Stimulated activated memory B cell treated with anti-CD40 and anti-IgM and Interleukin-4, amounts not matched to agents 10 μg/mL and 1 μg/mL and 100 μg/mL, for 72 hours (primary cell): ENCODE measurements at regions not wholly inside any gene's neighbourhood (a gene's known extent, or its start where the extent isn't known, plus 50 kb on each side); places are given as distances from the start of the nearest gene placed in this dataset.

Experiments
- ATAC-seq: fragments of 150-1000 bp; cut with Tn5 transposase; 2 replicates; pipeline ENCODE4 v1.10.0; 2021
- H3K27ac Mint-ChIP-seq: one replicate; pipeline ENCODE4 v1.8.0; 2022; ENCODE audit warnings: mild to moderate bottlenecking, mixed read lengths
- H3K27me3 Mint-ChIP-seq: one replicate; pipeline ENCODE4 v1.8.0; 2022; ENCODE audit warnings: mixed read lengths
- H3K36me3 Mint-ChIP-seq: one replicate; pipeline ENCODE4 v1.8.0; 2022; ENCODE audit warnings: mixed read lengths
- H3K4me1 Mint-ChIP-seq: one replicate; pipeline ENCODE4 v1.8.0; 2022; ENCODE audit warnings: mixed read lengths
- H3K4me3 Mint-ChIP-seq: one replicate; pipeline ENCODE4 v1.8.0; 2022; ENCODE audit warnings: mild to moderate bottlenecking, moderate library complexity, mixed read lengths
- H3K9me3 Mint-ChIP-seq: one replicate; pipeline ENCODE4 v1.8.0; 2022; ENCODE audit warnings: mixed read lengths

- Mint-ChIP-seq H3K4me1 (no peaks in the 10 kb centered on the region), H3K27ac (no peak overlapping the region), H3K36me3 (no peaks in the 10 kb centered on the region), H3K4me3 (no peak overlapping the region), H3K27me3 (peaks cover 12% of the 10 kb centered on the region), H3K9me3 (peaks cover 8% of the 10 kb centered on the region)
- no peak for ATAC-seq
These were observed 151.3 kb downstream of the TFCP2L1 start for GRCh38 chr2:121133551-121134319.

GRCh38 chr2:121134728-121135127 is 150.3 kb downstream of the TFCP2L1 start:
- no peaks in the 10 kb centered on the region for H3K4me1 Mint-ChIP-seq
- H3K36me3 Mint-ChIP-seq, result no peaks in the 10 kb centered on the region
- ATAC-seq, result no peak
- peaks cover 12% of the 10 kb centered on the region for H3K27me3 Mint-ChIP-seq
- H3K4me3 Mint-ChIP-seq, result no peak overlapping the region
- no peak overlapping the region for H3K27ac Mint-ChIP-seq
- peaks cover 8% of the 10 kb centered on the region for H3K9me3 Mint-ChIP-seq

- no peak overlapping the region for H3K27ac Mint-ChIP-seq
- peaks cover 8% of the 10 kb centered on the region for H3K9me3 Mint-ChIP-seq
These were observed 149.7 kb downstream of the TFCP2L1 start for GRCh38 chr2:121135168-121135853.

GRCh38 chr2:121136323-121136722 is 148.7 kb downstream of the TFCP2L1 start:
- no peak overlapping the region for H3K27ac Mint-ChIP-seq
- H3K36me3 Mint-ChIP-seq, result no peaks in the 10 kb centered on the region
- ATAC-seq, result no peak
- no peaks in the 10 kb centered on the region for H3K4me1 Mint-ChIP-seq
- peaks cover 8% of the 10 kb centered on the region for H3K9me3 Mint-ChIP-seq
- H3K4me3 Mint-ChIP-seq, result no peak overlapping the region
- peaks cover 12% of the 10 kb centered on the region for H3K27me3 Mint-ChIP-seq

More at GRCh38 chr2:121135168-121135853, 149.7 kb downstream of the TFCP2L1 start:
- no peak for ATAC-seq
- Mint-ChIP-seq H3K4me1 (no peaks in the 10 kb centered on the region), H3K27me3 (peaks cover 12% of the 10 kb centered on the region), H3K4me3 (no peak overlapping the region), H3K36me3 (no peaks in the 10 kb centered on the region)

GRCh38 chr2:121137571-121137970 is 147.4 kb downstream of the TFCP2L1 start:
- H3K4me1 Mint-ChIP-seq, result no peaks in the 10 kb centered on the region
- H3K36me3 Mint-ChIP-seq, result no peaks in the 10 kb centered on the region
- ATAC-seq, result no peak
- H3K27ac Mint-ChIP-seq, result no peak overlapping the region
- H3K27me3 Mint-ChIP-seq, result peaks cover 12% of the 10 kb centered on the region
- peaks cover 8% of the 10 kb centered on the region for H3K9me3 Mint-ChIP-seq
- H3K4me3 Mint-ChIP-seq, result no peak overlapping the region

GRCh38 chr2:121140734-121141133 is 144.3 kb downstream of the TFCP2L1 start:
- Mint-ChIP-seq H3K9me3 (no peaks in the 10 kb centered on the region), H3K4me3 (no peak overlapping the region), H3K27me3 (no peaks in the 10 kb centered on the region), H3K27ac (no peak overlapping the region), H3K4me1 (no peaks in the 10 kb centered on the region), H3K36me3 (no peaks in the 10 kb centered on the region)
- no peak for ATAC-seq

- H3K27me3 Mint-ChIP-seq, result no peaks in the 10 kb centered on the region
- ATAC-seq, result peak; percentile 32
- no peaks in the 10 kb centered on the region for H3K4me1 Mint-ChIP-seq
- no peak overlapping the region for H3K4me3 Mint-ChIP-seq
- H3K27ac Mint-ChIP-seq, result no peak overlapping the region
- no peaks in the 10 kb centered on the region for H3K36me3 Mint-ChIP-seq
- H3K9me3 Mint-ChIP-seq, result no peaks in the 10 kb centered on the region
These were observed 142.6 kb downstream of the TFCP2L1 start for GRCh38 chr2:121142452-121142851.

GRCh38 chr2:121144111-121144510 is 140.9 kb downstream of the TFCP2L1 start:
- H3K27ac Mint-ChIP-seq, result no peak overlapping the region
- no peak for ATAC-seq
- no peaks in the 10 kb centered on the region for H3K36me3 Mint-ChIP-seq
- H3K27me3 Mint-ChIP-seq, result no peaks in the 10 kb centered on the region
- H3K4me1 Mint-ChIP-seq, result no peaks in the 10 kb centered on the region
- no peaks in the 10 kb centered on the region for H3K9me3 Mint-ChIP-seq
- no peak overlapping the region for H3K4me3 Mint-ChIP-seq

GRCh38 chr2:121146630-121147029 is 138.4 kb downstream of the TFCP2L1 start:
- no peak for ATAC-seq
- H3K4me3 Mint-ChIP-seq, result no peak overlapping the region

GRCh38 chr2:121147766-121148165 is 137.2 kb downstream of the TFCP2L1 start:
- Mint-ChIP-seq H3K27me3 (no peaks in the 10 kb centered on the region), H3K36me3 (no peaks in the 10 kb centered on the region), H3K4me1 (no peaks in the 10 kb centered on the region), H3K27ac (no peak overlapping the region), H3K4me3 (no peak overlapping the region), H3K9me3 (no peaks in the 10 kb centered on the region)
- no peak for ATAC-seq

More at GRCh38 chr2:121146630-121147029, 138.4 kb downstream of the TFCP2L1 start:
- H3K36me3 Mint-ChIP-seq, result no peaks in the 10 kb centered on the region
- no peaks in the 10 kb centered on the region for H3K9me3 Mint-ChIP-seq
- no peak overlapping the region for H3K27ac Mint-ChIP-seq
- H3K4me1 Mint-ChIP-seq, result no peaks in the 10 kb centered on the region
- no peaks in the 10 kb centered on the region for H3K27me3 Mint-ChIP-seq

- Mint-ChIP-seq H3K27ac (no peak overlapping the region), H3K36me3 (no peaks in the 10 kb centered on the region), H3K27me3 (no peaks in the 10 kb centered on the region), H3K4me1 (no peaks in the 10 kb centered on the region), H3K4me3 (no peak overlapping the region), H3K9me3 (no peaks in the 10 kb centered on the region)
- no peak for ATAC-seq
These were observed 136.5 kb downstream of the TFCP2L1 start for GRCh38 chr2:121148481-121148880.

GRCh38 chr2:121149384-121149783 is 135.6 kb downstream of the TFCP2L1 start:
- Mint-ChIP-seq H3K36me3 (no peaks in the 10 kb centered on the region), H3K27me3 (no peaks in the 10 kb centered on the region), H3K4me3 (no peak overlapping the region), H3K9me3 (no peaks in the 10 kb centered on the region), H3K4me1 (no peaks in the 10 kb centered on the region), H3K27ac (no peak overlapping the region)
- no peak for ATAC-seq

GRCh38 chr2:121150126-121150525 is 134.9 kb downstream of the TFCP2L1 start:
- Mint-ChIP-seq H3K4me3 (no peak overlapping the region), H3K36me3 (no peaks in the 10 kb centered on the region), H3K27ac (no peak overlapping the region), H3K9me3 (peaks cover under 1% of the 10 kb centered on the region), H3K27me3 (no peaks in the 10 kb centered on the region), H3K4me1 (no peaks in the 10 kb centered on the region)
- peak; percentile 37 for ATAC-seq

- H3K9me3 Mint-ChIP-seq, result peaks cover 2% of the 10 kb centered on the region
- no peak overlapping the region for H3K27ac Mint-ChIP-seq
- H3K36me3 Mint-ChIP-seq, result no peaks in the 10 kb centered on the region
- no peak overlapping the region for H3K4me3 Mint-ChIP-seq
- ATAC-seq, result no peak
- H3K4me1 Mint-ChIP-seq, result no peaks in the 10 kb centered on the region
- no peaks in the 10 kb centered on the region for H3K27me3 Mint-ChIP-seq
These were observed 134.3 kb downstream of the TFCP2L1 start for GRCh38 chr2:121150713-121151112.

- H3K27ac Mint-ChIP-seq, result no peak overlapping the region
- ATAC-seq, result no peak
- H3K27me3 Mint-ChIP-seq, result no peaks in the 10 kb centered on the region
- peaks cover 6% of the 10 kb centered on the region for H3K9me3 Mint-ChIP-seq
- H3K36me3 Mint-ChIP-seq, result no peaks in the 10 kb centered on the region
- H3K4me3 Mint-ChIP-seq, result no peak overlapping the region
- H3K4me1 Mint-ChIP-seq, result no peaks in the 10 kb centered on the region
These were observed 133.5 kb downstream of the TFCP2L1 start for GRCh38 chr2:121151311-121152109.
